Activated T-helper 9 cell treated with anti-CD3 and anti-CD28 coated beads, Interleukin-2, amount 50 U/mL, for 16 hours (primary cell): ENCODE measurements at regions not wholly inside any gene's neighbourhood (a gene's known extent, or its start where the extent isn't known, plus 50 kb on each side); places are given as distances from the start of the nearest gene placed in this dataset.

Experiments used
- DNase-seq: peaks from one replicate; pipeline ENCODE4 v3.0.0-alpha.2; 2020; ENCODE audit warnings: low read depth

GRCh38 chr2:221215487-221215886 is 356.6 kb downstream of the EPHA4 start:
- no peak for DNase-seq

GRCh38 chr2:221216636-221217035 is 355.5 kb downstream of the EPHA4 start:
- no peak for DNase-seq

GRCh38 chr2:221225752-221226151 is 346.4 kb downstream of the EPHA4 start:
- no peak for DNase-seq

GRCh38 chr2:221228214-221228769 is 343.8 kb downstream of the EPHA4 start:
- no peak for DNase-seq

GRCh38 chr2:221229099-221229498 is 343.0 kb downstream of the EPHA4 start:
- no peak for DNase-seq

- DNase-seq, result no peak
Observed at GRCh38 chr2:221231511-221231910, 340.6 kb downstream of the EPHA4 start.

- DNase-seq, result no peak
Observed at GRCh38 chr2:221235941-221236340, 336.2 kb downstream of the EPHA4 start.

- no peak for DNase-seq
Observed at GRCh38 chr2:221241072-221241471, 331.0 kb downstream of the EPHA4 start.

- DNase-seq, result no peak
Observed at GRCh38 chr2:221243771-221244170, 328.3 kb downstream of the EPHA4 start.

- no peak for DNase-seq
Observed at GRCh38 chr2:221245045-221245444, 327.1 kb downstream of the EPHA4 start.

GRCh38 chr2:221245772-221246171 is 326.3 kb downstream of the EPHA4 start:
- DNase-seq, result no peak

- DNase-seq, result no peak
Observed at GRCh38 chr2:221254299-221254698, 317.8 kb downstream of the EPHA4 start.

GRCh38 chr2:221255862-221256261 is 316.2 kb downstream of the EPHA4 start:
- DNase-seq, result no peak

GRCh38 chr2:221258464-221258863 is 313.6 kb downstream of the EPHA4 start:
- DNase-seq, result no peak

- DNase-seq, result no peak
Observed at GRCh38 chr2:221262651-221263050, 309.5 kb downstream of the EPHA4 start.

GRCh38 chr2:221263573-221263972 is 308.5 kb downstream of the EPHA4 start:
- DNase-seq, result no peak

GRCh38 chr2:221264318-221264717 is 307.8 kb downstream of the EPHA4 start:
- no peak for DNase-seq

GRCh38 chr2:221267773-221268425 is 304.2 kb downstream of the EPHA4 start:
- DNase-seq, result no peak

GRCh38 chr2:221268631-221269030 is 303.5 kb downstream of the EPHA4 start:
- DNase-seq, result no peak

GRCh38 chr2:221270806-221271205 is 301.3 kb downstream of the EPHA4 start:
- DNase-seq, result no peak

- no peak for DNase-seq
Observed at GRCh38 chr2:221272729-221273128, 299.4 kb downstream of the EPHA4 start.

- no peak for DNase-seq
Observed at GRCh38 chr2:221276033-221276432, 296.1 kb downstream of the EPHA4 start.

GRCh38 chr2:221276601-221277000 is 295.5 kb downstream of the EPHA4 start:
- no peak for DNase-seq

- no peak for DNase-seq
Observed at GRCh38 chr2:221282386-221282785, 289.7 kb downstream of the EPHA4 start.
